ENCODE measurements at regions not wholly inside any gene's neighbourhood (a gene's known extent, or its start where the extent isn't known, plus 50 kb on each side); places are given as distances from the start of the nearest gene placed in this dataset.
"Not testable (repeated sequence)": the region's sequence is repeated elsewhere in the genome, so short reads cannot be mapped to it uniquely, and the experiment has no call there.

GRCh38 chr7:66503551-66504031 lies 125.1 kb upstream of the KCTD7 start:
- H3K9me3 ChIP-seq (ENCODE audit: control insufficient read depth, low read length) = no peaks in the 10 kb centered on the region
- intact Hi-C loops (cut with DNase I) = no loop called here
- peak; percentile 39 for ATAC-seq (ENCODE audit: low FRiP score)
- H3K27ac ChIP-seq (ENCODE audit: low read depth in 1 of 2, low read length in 2 of 2) = no peak overlapping the region
- WGBS, 2 donors = 74 to 78% methylated on average over 18 to 19 of the region's 19 CpGs
- DNase-seq = peak in 1 of 2 donors; percentile 60
- H3K4me1 ChIP-seq (ENCODE audit: control insufficient read depth in 1 of 2, insufficient read depth in 2 of 2, low read length in 2 of 2) = no peaks in the 10 kb centered on the region
- H3K36me3 ChIP-seq (ENCODE audit: control insufficient read depth in 1 of 2, insufficient read depth in 2 of 2, low read length in 1 of 2) = no peaks in the 10 kb centered on the region
- no peak overlapping the region for H3K4me3 ChIP-seq (ENCODE audit: low read length in 2 of 2)
- no peaks in the 10 kb centered on the region for H3K27me3 ChIP-seq (ENCODE audit: control insufficient read depth in 1 of 2, insufficient read depth in 2 of 2, low read length in 1 of 2)

GRCh38 chr7:66504131-66504530 lies 124.5 kb upstream of the KCTD7 start:
- H3K27ac ChIP-seq (ENCODE audit: low read depth in 1 of 2, low read length in 2 of 2) = no peak overlapping the region
- H3K27me3 ChIP-seq (ENCODE audit: control insufficient read depth in 1 of 2, insufficient read depth in 2 of 2, low read length in 1 of 2) = no peaks in the 10 kb centered on the region
- DNase-seq (peak in 1 of 2 donors; percentile 58), ATAC-seq (ENCODE audit: low FRiP score) (no peak)
- no peaks in the 10 kb centered on the region for H3K4me1 ChIP-seq (ENCODE audit: control insufficient read depth in 1 of 2, insufficient read depth in 2 of 2, low read length in 2 of 2)
- H3K4me3 ChIP-seq (ENCODE audit: low read length in 2 of 2) = no peak overlapping the region
- no peaks in the 10 kb centered on the region for H3K36me3 ChIP-seq (ENCODE audit: control insufficient read depth in 1 of 2, insufficient read depth in 2 of 2, low read length in 1 of 2)
- no peaks in the 10 kb centered on the region for H3K9me3 ChIP-seq (ENCODE audit: control insufficient read depth, low read length)
- WGBS, 2 donors = 76 to 77% methylated on average over 10 of the region's 10 CpGs
- intact Hi-C loops (cut with DNase I) = no loop called here

GRCh38 chr7:66505009-66505408 lies 123.7 kb upstream of the KCTD7 start:
- Histone ChIP-seq H3K9me3 (ENCODE audit: control insufficient read depth, low read length) (no peaks in the 10 kb centered on the region), H3K36me3 (ENCODE audit: control insufficient read depth in 1 of 2, insufficient read depth in 2 of 2, low read length in 1 of 2) (no peaks in the 10 kb centered on the region), H3K27me3 (ENCODE audit: control insufficient read depth in 1 of 2, insufficient read depth in 2 of 2, low read length in 1 of 2) (no peaks in the 10 kb centered on the region), H3K4me3 (ENCODE audit: low read length in 2 of 2) (no peak overlapping the region), H3K27ac (ENCODE audit: low read depth in 1 of 2, low read length in 2 of 2) (no peak overlapping the region), H3K4me1 (ENCODE audit: control insufficient read depth in 1 of 2, insufficient read depth in 2 of 2, low read length in 2 of 2) (no peaks in the 10 kb centered on the region)
- WGBS, 2 donors = 96% methylated on average over 30 of the region's 30 CpGs
- ATAC-seq (ENCODE audit: low FRiP score) = no peak
- DNase-seq = peak in 1 of 2 donors; percentile 74
- intact Hi-C loops (cut with DNase I) = no loop called here

DNA sequence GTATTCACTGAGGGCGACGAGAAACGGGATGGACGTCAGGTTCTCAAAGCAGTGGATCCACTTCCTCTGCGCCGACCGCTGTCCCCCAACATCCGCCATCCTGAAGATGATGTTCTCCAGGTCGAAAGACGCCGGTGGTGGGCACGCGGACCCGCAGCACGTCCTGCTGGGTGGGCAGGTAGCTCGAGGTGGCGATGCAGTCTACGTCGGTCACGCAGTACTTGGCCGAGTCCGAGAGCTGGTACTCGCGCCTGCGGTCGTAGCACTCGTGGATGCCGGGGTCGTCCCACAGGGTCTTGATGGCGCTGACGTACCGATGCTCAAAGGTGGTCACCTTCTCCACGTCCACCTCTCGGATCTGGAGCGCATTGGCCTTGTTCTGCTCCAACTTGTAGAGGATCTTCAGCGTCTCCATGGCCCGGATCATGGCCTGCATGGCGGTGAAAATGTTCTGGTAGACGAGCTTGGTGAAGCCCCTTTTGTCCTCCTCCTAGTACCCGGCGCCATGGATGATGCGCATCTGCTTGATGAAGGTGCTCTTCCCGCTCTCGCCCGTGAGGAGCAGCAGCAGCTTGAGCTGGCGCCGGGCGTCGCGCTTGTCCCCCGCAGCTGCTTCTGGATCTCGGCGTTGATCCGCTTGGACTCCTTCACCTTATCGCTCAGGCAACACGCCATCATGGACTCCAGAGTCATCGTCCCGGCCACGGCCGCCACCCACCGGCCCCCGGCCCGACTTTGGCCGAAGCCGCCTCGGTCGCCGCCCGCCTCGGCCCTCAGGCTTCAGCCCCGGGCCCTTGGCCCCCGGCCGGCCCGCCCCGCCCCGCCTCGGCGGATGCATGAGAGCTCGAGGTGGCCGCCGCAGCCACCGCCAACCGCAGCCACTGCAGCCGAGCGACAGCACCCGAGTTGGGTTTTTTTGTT lies 122.9 kb upstream of the KCTD7 start:
- WGBS, 2 donors = 48 to 50% methylated on average over 86 of the region's 86 CpGs
- H3K36me3 ChIP-seq (ENCODE audit: control insufficient read depth in 1 of 2, insufficient read depth in 2 of 2, low read length in 1 of 2) = no peaks in the 10 kb centered on the region
- no peak overlapping the region for H3K27ac ChIP-seq (ENCODE audit: low read depth in 1 of 2, low read length in 2 of 2)
- H3K9me3 ChIP-seq (ENCODE audit: control insufficient read depth, low read length) = no peaks in the 10 kb centered on the region
- H3K4me1 ChIP-seq (ENCODE audit: control insufficient read depth in 1 of 2, insufficient read depth in 2 of 2, low read length in 2 of 2) = no peaks in the 10 kb centered on the region
- H3K4me3 ChIP-seq (ENCODE audit: low read length in 2 of 2) = peak overlapping the region in 1 of 2 donors; percentile 44
- DNase-seq = peak in 1 of 2 donors; percentile 74
- no peaks in the 10 kb centered on the region for H3K27me3 ChIP-seq (ENCODE audit: control insufficient read depth in 1 of 2, insufficient read depth in 2 of 2, low read length in 1 of 2)
- intact Hi-C loops (cut with DNase I) = no loop called here
- peak; percentile 51 for ATAC-seq (ENCODE audit: low FRiP score)

DNA sequence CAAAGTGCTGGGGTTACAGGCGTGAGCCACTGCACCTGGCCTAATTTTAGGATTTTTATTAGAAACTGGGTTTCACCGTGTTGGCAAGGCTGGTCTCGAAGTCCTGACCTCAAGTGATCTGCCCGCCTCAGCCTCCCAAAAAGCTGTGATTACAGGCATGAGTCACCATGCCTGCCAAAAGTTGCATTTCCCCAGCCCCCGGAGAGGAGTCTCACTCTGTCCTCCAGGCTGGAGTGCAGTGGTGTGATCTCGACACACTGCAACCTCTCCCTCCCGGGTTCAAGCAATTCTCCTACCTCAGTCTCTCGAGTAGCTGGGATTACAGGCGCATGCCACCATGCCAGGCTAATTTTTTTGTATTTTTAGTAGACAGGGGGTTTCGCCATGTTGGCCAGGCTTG lies 122.0 kb upstream of the KCTD7 start:
- H3K27ac ChIP-seq (ENCODE audit: low read depth in 1 of 2, low read length in 2 of 2); H3K9me3 ChIP-seq (ENCODE audit: control insufficient read depth, low read length); H3K36me3 ChIP-seq (ENCODE audit: control insufficient read depth in 1 of 2, insufficient read depth in 2 of 2, low read length in 1 of 2); H3K4me1 ChIP-seq (ENCODE audit: control insufficient read depth in 1 of 2, insufficient read depth in 2 of 2, low read length in 2 of 2); ATAC-seq (ENCODE audit: low FRiP score); intact Hi-C loops (cut with DNase I); H3K27me3 ChIP-seq (ENCODE audit: control insufficient read depth in 1 of 2, insufficient read depth in 2 of 2, low read length in 1 of 2); H3K4me3 ChIP-seq (ENCODE audit: low read length in 2 of 2): not testable (repeated sequence)
- 45 to 47% methylated on average over 10 of the region's 10 CpGs for WGBS, 2 donors
- DNase-seq = peak in 1 of 2 donors; percentile 58

GRCh38 chr7:66507764-66508296 lies 120.9 kb upstream of the KCTD7 start:
- H3K27ac ChIP-seq (ENCODE audit: low read depth in 1 of 2, low read length in 2 of 2) = no peak overlapping the region
- no peaks in the 10 kb centered on the region for H3K4me1 ChIP-seq (ENCODE audit: control insufficient read depth in 1 of 2, insufficient read depth in 2 of 2, low read length in 2 of 2)
- peak in 1 of 2 donors; percentile 21 for DNase-seq
- no peaks in the 10 kb centered on the region for H3K27me3 ChIP-seq (ENCODE audit: control insufficient read depth in 1 of 2, insufficient read depth in 2 of 2, low read length in 1 of 2)
- intact Hi-C loops (cut with DNase I) = no loop called here
- no peak overlapping the region for H3K4me3 ChIP-seq (ENCODE audit: low read length in 2 of 2)
- ATAC-seq (ENCODE audit: low FRiP score) = no peak
- 57 to 64% methylated on average over 9 of the region's 9 CpGs for WGBS, 2 donors
- no peaks in the 10 kb centered on the region for H3K36me3 ChIP-seq (ENCODE audit: control insufficient read depth in 1 of 2, insufficient read depth in 2 of 2, low read length in 1 of 2)
- no peaks in the 10 kb centered on the region for H3K9me3 ChIP-seq (ENCODE audit: control insufficient read depth, low read length)

DNA sequence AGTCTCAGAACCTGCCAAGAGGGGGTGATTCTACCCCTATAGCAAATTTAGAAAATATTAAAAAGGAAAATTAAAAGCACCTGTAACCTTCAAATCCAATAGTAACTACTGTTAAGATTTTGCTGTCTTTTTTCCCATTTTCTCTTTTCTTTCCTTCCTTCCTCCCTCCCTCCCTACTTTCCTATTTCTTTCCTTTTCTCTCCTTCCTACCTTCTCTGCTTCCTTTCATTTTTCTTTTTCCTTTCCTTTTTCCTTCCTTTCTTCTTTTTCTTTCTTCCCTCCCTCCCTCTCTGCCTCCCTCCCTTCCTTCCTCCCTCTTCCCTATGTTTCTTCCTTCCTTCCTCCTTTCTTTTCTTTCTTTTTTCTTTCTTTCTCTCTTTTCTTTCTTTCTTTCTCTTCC lies 120.2 kb upstream of the KCTD7 start:
- H3K9me3 ChIP-seq (ENCODE audit: control insufficient read depth, low read length) = no peaks in the 10 kb centered on the region
- no peaks in the 10 kb centered on the region for H3K36me3 ChIP-seq (ENCODE audit: control insufficient read depth in 1 of 2, insufficient read depth in 2 of 2, low read length in 1 of 2)
- H3K4me3 ChIP-seq (ENCODE audit: low read length in 2 of 2) = no peak overlapping the region
- DNase-seq (no peak), ATAC-seq (ENCODE audit: low FRiP score) (no peak)
- intact Hi-C loops (cut with DNase I) = no loop called here
- no peaks in the 10 kb centered on the region for H3K27me3 ChIP-seq (ENCODE audit: control insufficient read depth in 1 of 2, insufficient read depth in 2 of 2, low read length in 1 of 2)
- no peak overlapping the region for H3K27ac ChIP-seq (ENCODE audit: low read depth in 1 of 2, low read length in 2 of 2)
- H3K4me1 ChIP-seq (ENCODE audit: control insufficient read depth in 1 of 2, insufficient read depth in 2 of 2, low read length in 2 of 2) = no peaks in the 10 kb centered on the region

DNA sequence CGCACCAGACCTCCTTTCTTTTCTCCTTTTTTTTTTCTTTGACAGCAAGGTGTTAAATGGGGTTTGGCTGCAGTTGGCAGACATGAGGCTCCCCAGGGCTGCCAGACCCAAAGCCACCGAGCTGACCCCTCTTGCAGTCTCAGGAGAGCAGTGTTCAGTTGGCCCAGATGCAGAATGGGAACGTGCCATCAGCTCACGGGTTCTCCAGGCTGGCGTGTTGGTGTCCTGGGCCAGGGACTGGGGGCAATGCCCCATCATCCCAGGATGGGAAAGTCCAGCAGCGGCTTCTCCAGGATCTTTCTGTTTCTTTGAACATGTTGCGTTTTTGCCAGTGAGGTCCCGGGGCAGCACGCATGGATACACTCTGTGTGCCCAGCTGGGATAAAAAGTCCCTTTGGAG lies 114.6 kb upstream of the KCTD7 start:
- intact Hi-C loops (cut with DNase I) = no loop called here
- Histone ChIP-seq H3K4me1 (ENCODE audit: control insufficient read depth in 1 of 2, insufficient read depth in 2 of 2, low read length in 2 of 2) (no peaks in the 10 kb centered on the region), H3K9me3 (ENCODE audit: control insufficient read depth, low read length) (no peaks in the 10 kb centered on the region), H3K27me3 (ENCODE audit: control insufficient read depth in 1 of 2, insufficient read depth in 2 of 2, low read length in 1 of 2) (no peaks in the 10 kb centered on the region), H3K4me3 (ENCODE audit: low read length in 2 of 2) (no peak overlapping the region), H3K36me3 (ENCODE audit: control insufficient read depth in 1 of 2, insufficient read depth in 2 of 2, low read length in 1 of 2) (no peaks in the 10 kb centered on the region), H3K27ac (ENCODE audit: low read depth in 1 of 2, low read length in 2 of 2) (no peak overlapping the region)
- ATAC-seq (ENCODE audit: low FRiP score) (no peak), DNase-seq (no peak)
- WGBS, 2 donors = 49 to 58% methylated on average over 9 of the region's 9 CpGs
